ENCODE measurements at regions not wholly inside any gene's neighbourhood (a gene's known extent, or its start where the extent isn't known, plus 50 kb on each side); places are given as distances from the start of the nearest gene placed in this dataset.

- Histone ChIP-seq H3K27ac (ENCODE audit: low read depth, low read length) (no peak overlapping the region), H3K9me3 (ENCODE audit: control insufficient read depth, low read length) (no peaks in the 10 kb centered on the region), H3K4me1 (ENCODE audit: control insufficient read depth, insufficient read depth, low read length) (no peaks in the 10 kb centered on the region), H3K27me3 (ENCODE audit: control insufficient read depth, insufficient read depth, low read length, poor library complexity, severe bottlenecking) (no peaks in the 10 kb centered on the region), H3K4me3 (ENCODE audit: low read length) (no peak overlapping the region), H3K9ac (ENCODE audit: extremely low read depth, low read length, poor library complexity, severe bottlenecking) (no peak overlapping the region), H3K36me3 (ENCODE audit: control insufficient read depth, insufficient read depth, low read length) (no peaks in the 10 kb centered on the region)
- DNase-seq = no peak
- Mint-ChIP-seq H3K4me1 (no peaks in the 10 kb centered on the region), H3K36me3 (ENCODE audit: low read depth) (no peaks in the 10 kb centered on the region), H3K27me3 (ENCODE audit: insufficient read depth) (no peaks in the 10 kb centered on the region), H3K9me3 (no peaks in the 10 kb centered on the region), H3K27ac (no peak overlapping the region), H3K4me3 (no peak overlapping the region)
- no peak for TF ChIP-seq CTCF (conservative IDR thresholded peaks at IDR 0.05)
- 90 to 93% methylated on average over 2 to 3 of the region's 3 CpGs for WGBS, 2 experiments (ENCODE audit: insufficient coverage in 1 of 2, insufficient read length in 1 of 2)
These were observed 80.2 kb downstream of the VCPKMT start for GRCh38 chr14:50036211-50036610.

GRCh38 chr14:50036637-50037036 lies 79.7 kb downstream of the VCPKMT start:
- H3K27ac Mint-ChIP-seq = no peak overlapping the region
- WGBS, 2 experiments (ENCODE audit: insufficient coverage in 1 of 2, insufficient read length in 1 of 2) = 91 to 100% methylated on average over 4 of the region's 4 CpGs

GRCh38 chr14:50037240-50037639 lies 79.1 kb downstream of the VCPKMT start:
- no peaks in the 10 kb centered on the region for H3K9me3 Mint-ChIP-seq
- TF ChIP-seq CTCF (conservative IDR thresholded peaks at IDR 0.05) = no peak

More at GRCh38 chr14:50036637-50037036, 79.7 kb downstream of the VCPKMT start:
- no peaks in the 10 kb centered on the region for H3K27me3 ChIP-seq (ENCODE audit: control insufficient read depth, insufficient read depth, low read length, poor library complexity, severe bottlenecking)
- H3K27me3 Mint-ChIP-seq (ENCODE audit: insufficient read depth) = no peaks in the 10 kb centered on the region
- H3K9me3 ChIP-seq (ENCODE audit: control insufficient read depth, low read length) = no peaks in the 10 kb centered on the region
- no peak overlapping the region for H3K4me3 ChIP-seq (ENCODE audit: low read length)
- no peak overlapping the region for H3K27ac ChIP-seq (ENCODE audit: low read depth, low read length)
- H3K4me1 Mint-ChIP-seq = no peaks in the 10 kb centered on the region
- DNase-seq = no peak
- H3K36me3 ChIP-seq (ENCODE audit: control insufficient read depth, insufficient read depth, low read length) = no peaks in the 10 kb centered on the region
- no peak overlapping the region for H3K9ac ChIP-seq (ENCODE audit: extremely low read depth, low read length, poor library complexity, severe bottlenecking)
- no peaks in the 10 kb centered on the region for H3K36me3 Mint-ChIP-seq (ENCODE audit: low read depth)
- no peak overlapping the region for H3K4me3 Mint-ChIP-seq
- H3K4me1 ChIP-seq (ENCODE audit: control insufficient read depth, insufficient read depth, low read length) = no peaks in the 10 kb centered on the region
- no peak for TF ChIP-seq CTCF (conservative IDR thresholded peaks at IDR 0.05)
- no peaks in the 10 kb centered on the region for H3K9me3 Mint-ChIP-seq

More at GRCh38 chr14:50037240-50037639, 79.1 kb downstream of the VCPKMT start:
- Histone ChIP-seq H3K4me1 (ENCODE audit: control insufficient read depth, insufficient read depth, low read length) (no peaks in the 10 kb centered on the region), H3K4me3 (ENCODE audit: low read length) (no peak overlapping the region), H3K27me3 (ENCODE audit: control insufficient read depth, insufficient read depth, low read length, poor library complexity, severe bottlenecking) (no peaks in the 10 kb centered on the region), H3K27ac (ENCODE audit: low read depth, low read length) (no peak overlapping the region), H3K9me3 (ENCODE audit: control insufficient read depth, low read length) (no peaks in the 10 kb centered on the region), H3K36me3 (ENCODE audit: control insufficient read depth, insufficient read depth, low read length) (no peaks in the 10 kb centered on the region), H3K9ac (ENCODE audit: extremely low read depth, low read length, poor library complexity, severe bottlenecking) (no peak overlapping the region)
- 89% methylated on average over 2 of the region's 2 CpGs; no CpG with 5 or more reads in 1 of the 2 experiments for WGBS, 2 experiments (ENCODE audit: insufficient coverage in 1 of 2, insufficient read length in 1 of 2)
- Mint-ChIP-seq H3K27me3 (ENCODE audit: insufficient read depth) (no peaks in the 10 kb centered on the region), H3K27ac (no peak overlapping the region), H3K4me1 (no peaks in the 10 kb centered on the region), H3K4me3 (no peak overlapping the region), H3K36me3 (ENCODE audit: low read depth) (no peaks in the 10 kb centered on the region)
- DNase-seq = no peak
